CD14-positive monocyte (primary cell): ENCODE measurements at regions not wholly inside any gene's neighbourhood (a gene's known extent, or its start where the extent isn't known, plus 50 kb on each side); places are given as distances from the start of the nearest gene placed in this dataset.

Experiments used
- DNase-seq, 3 donors: peaks; one replicate each; pipeline ENCODE4 v3.0.0-alpha.2; 2011 to 2022
- H2AFZ ChIP-seq: 2 replicates; pipeline ENCODE4 v1.6.0; 2012; ENCODE audit warnings: mild to moderate bottlenecking, low read depth, low read length, inconsistent platforms; ENCODE audit not compliant: insufficient read depth, poor library complexity, severe bottlenecking
- H3K27ac ChIP-seq, 2 donors: 1 replicate in 1 of 2; 2 replicates in 1 of 2; pipeline ENCODE4 v1.5.1; 2012 to 2013; ENCODE audit warnings: low read length in 2 of 2, control low read depth in 1 of 2, inconsistent platforms in 1 of 2, low read depth in 1 of 2, mild to moderate bottlenecking in 1 of 2
- H3K27me3 ChIP-seq, 2 donors: one replicate each; pipeline versions ENCODE4 v1.6.0 to v1.6.1; 2011 to 2013; ENCODE audit warnings: low read length in 2 of 2; ENCODE audit not compliant: control insufficient read depth in 2 of 2, insufficient read depth in 2 of 2
- H3K36me3 ChIP-seq, 2 donors: replicated peaks in 1 of 2; 1 replicate in 1 of 2; 2 replicates in 1 of 2; pipeline versions ENCODE4 v1.5.1 to v1.6.1; 2012 to 2013; ENCODE audit warnings: low read length in 2 of 2, control low read depth in 1 of 2, inconsistent platforms in 1 of 2, mild to moderate bottlenecking in 1 of 2; ENCODE audit not compliant: insufficient read depth in 2 of 2, control insufficient read depth in 1 of 2
- H3K4me1 ChIP-seq, 2 donors: 1 replicate in 1 of 2; 2 replicates in 1 of 2; pipeline versions ENCODE4 v1.5.1 to v1.6.1; 2012 to 2013; ENCODE audit warnings: low read length in 2 of 2, control low read depth in 1 of 2, inconsistent platforms in 1 of 2, mild to moderate bottlenecking in 1 of 2, moderate library complexity in 1 of 2; ENCODE audit not compliant: insufficient read depth in 2 of 2, control insufficient read depth in 1 of 2
- H3K4me2 ChIP-seq: replicated peaks from 2 replicates; pipeline ENCODE3; 2012; ENCODE audit warnings: low read length, moderate library complexity, mild to moderate bottlenecking; ENCODE audit not compliant: poor library complexity, severe bottlenecking; ENCODE audit errors: extremely low read depth
- H3K4me3 ChIP-seq, 3 experiments: fragments of 200-600 bp in 1 of 3; sonication (generic) in 1 of 3; replicated peaks in 1 of 3; 1 replicate in 2 of 3; 2 replicates in 1 of 3; pipeline ENCODE4 v1.5.1; 2011 to 2013; ENCODE audit warnings: low read length in 3 of 3, mild to moderate bottlenecking in 3 of 3, control low read depth in 2 of 3, low read depth in 2 of 3, inconsistent platforms in 1 of 3, moderate library complexity in 1 of 3
- H3K79me2 ChIP-seq: 2 replicates; pipeline ENCODE4 v1.6.0; 2012; ENCODE audit warnings: mild to moderate bottlenecking, control low read depth, inconsistent platforms, low read length, moderate library complexity; ENCODE audit not compliant: insufficient read depth
- H3K9ac ChIP-seq: 2 replicates; pipeline ENCODE4 v1.6.0; 2017; ENCODE audit warnings: low read length, mild to moderate bottlenecking; ENCODE audit not compliant: insufficient read depth, poor library complexity, severe bottlenecking
- H3K9me3 ChIP-seq, 2 donors: replicated peaks in 1 of 2; 1 replicate in 1 of 2; 2 replicates in 1 of 2; pipeline versions ENCODE4 v1.5.1 to v1.6.1; 2012 to 2013; ENCODE audit warnings: low read length in 2 of 2, control low read depth in 1 of 2; ENCODE audit not compliant: control insufficient read depth in 1 of 2, insufficient read depth in 1 of 2
- H4K20me1 ChIP-seq: 2 replicates; pipeline ENCODE4 v1.6.0; 2012; ENCODE audit warnings: mild to moderate bottlenecking, low read length, control low read depth, moderate library complexity; ENCODE audit not compliant: insufficient read depth
- H3K27ac Mint-ChIP-seq, 7 donors: one replicate each; pipeline ENCODE4 v1.8.0; 2020; ENCODE audit warnings: mild to moderate bottlenecking in 7 of 7, mixed read lengths in 7 of 7, moderate library complexity in 6 of 7, inconsistent platforms in 2 of 7
- H3K27me3 Mint-ChIP-seq, 3 donors: one replicate each; pipeline ENCODE4 v1.8.0; 2021 to 2022; ENCODE audit warnings: low read depth in 3 of 3, mild to moderate bottlenecking in 3 of 3, mixed read lengths in 3 of 3, moderate library complexity in 3 of 3, inconsistent platforms in 1 of 3
- H3K36me3 Mint-ChIP-seq, 2 donors: one replicate each; pipeline ENCODE4 v1.8.0; 2020; ENCODE audit warnings: mixed read lengths in 2 of 2, inconsistent platforms in 1 of 2, mild to moderate bottlenecking in 1 of 2
- H3K4me1 Mint-ChIP-seq: one replicate; pipeline ENCODE4 v1.8.0; 2020; ENCODE audit warnings: mild to moderate bottlenecking, mixed read lengths
- H3K4me3 Mint-ChIP-seq, 2 donors: one replicate each; pipeline ENCODE4 v1.8.0; 2020; ENCODE audit warnings: mild to moderate bottlenecking in 2 of 2, mixed read lengths in 2 of 2, moderate library complexity in 1 of 2
- H3K9me3 Mint-ChIP-seq, 7 donors: one replicate each; pipeline ENCODE4 v1.8.0; 2020 to 2022; ENCODE audit warnings: mixed read lengths in 7 of 7, mild to moderate bottlenecking in 6 of 7, moderate library complexity in 6 of 7, inconsistent platforms in 2 of 7
- WGBS: methylation state at CpG from one replicate; pipeline ENCODE4 v1.1.5; 2013; ENCODE audit warnings: missing lambda C conversion rate; ENCODE audit not compliant: insufficient coverage; 5-methylcytosine and 5-hydroxymethylcytosine counted together
- intact Hi-C, 2 donors: fragments of 100-400 bp; cut with micrococcal nuclease; formaldehyde crosslinking; loops; one replicate each; pipeline versions ENCODE4 v1.15.0 to v1.15.1; 2023
- TF ChIP-seq, protein P1 (sequence below): fragments of 200-600 bp; IDR thresholded peaks from one replicate; pipeline ENCODE4 v1.8.0; 2022; ENCODE audit warnings: antibody characterized with exemption, mild to moderate bottlenecking

GRCh38 chrX:74063426-74064155 lies 211.1 kb upstream of the XIST start:
- Mint-ChIP-seq H3K27ac (no peak overlapping the region), H3K27me3 (peaks cover 0 to 3% (median 2%) of the 10 kb centered on the region in 3 donors), H3K9me3 (peaks cover 0 to 5% (median under 1%) of the 10 kb centered on the region in 7 donors), H3K4me3 (no peak overlapping the region), H3K36me3 (no peaks in the 10 kb centered on the region), H3K4me1 (no peaks in the 10 kb centered on the region)
- H2AFZ ChIP-seq, result no peak overlapping the region
- no peaks in the 10 kb centered on the region for H3K36me3 ChIP-seq
- H3K27me3 ChIP-seq, result peaks cover 0 to 2% of the 10 kb centered on the region in 2 donors
- TF ChIP-seq, protein P1, sequence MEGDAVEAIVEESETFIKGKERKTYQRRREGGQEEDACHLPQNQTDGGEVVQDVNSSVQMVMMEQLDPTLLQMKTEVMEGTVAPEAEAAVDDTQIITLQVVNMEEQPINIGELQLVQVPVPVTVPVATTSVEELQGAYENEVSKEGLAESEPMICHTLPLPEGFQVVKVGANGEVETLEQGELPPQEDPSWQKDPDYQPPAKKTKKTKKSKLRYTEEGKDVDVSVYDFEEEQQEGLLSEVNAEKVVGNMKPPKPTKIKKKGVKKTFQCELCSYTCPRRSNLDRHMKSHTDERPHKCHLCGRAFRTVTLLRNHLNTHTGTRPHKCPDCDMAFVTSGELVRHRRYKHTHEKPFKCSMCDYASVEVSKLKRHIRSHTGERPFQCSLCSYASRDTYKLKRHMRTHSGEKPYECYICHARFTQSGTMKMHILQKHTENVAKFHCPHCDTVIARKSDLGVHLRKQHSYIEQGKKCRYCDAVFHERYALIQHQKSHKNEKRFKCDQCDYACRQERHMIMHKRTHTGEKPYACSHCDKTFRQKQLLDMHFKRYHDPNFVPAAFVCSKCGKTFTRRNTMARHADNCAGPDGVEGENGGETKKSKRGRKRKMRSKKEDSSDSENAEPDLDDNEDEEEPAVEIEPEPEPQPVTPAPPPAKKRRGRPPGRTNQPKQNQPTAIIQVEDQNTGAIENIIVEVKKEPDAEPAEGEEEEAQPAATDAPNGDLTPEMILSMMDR, result no peak
- no peak overlapping the region for H3K9ac ChIP-seq
- no peaks in the 10 kb centered on the region for H3K9me3 ChIP-seq
- H4K20me1 ChIP-seq, result no peaks in the 10 kb centered on the region
- no peak overlapping the region for H3K27ac ChIP-seq
- WGBS, result no CpG with 5 or more reads among the region's 1 CpG
- H3K4me2 ChIP-seq, result no peak overlapping the region
- no peaks in the 10 kb centered on the region for H3K79me2 ChIP-seq
- DNase-seq, result no peak
- intact Hi-C loops, result no loop called here
- H3K4me1 ChIP-seq, result no peaks in the 10 kb centered on the region
- H3K4me3 ChIP-seq, result no peak overlapping the region

DNA sequence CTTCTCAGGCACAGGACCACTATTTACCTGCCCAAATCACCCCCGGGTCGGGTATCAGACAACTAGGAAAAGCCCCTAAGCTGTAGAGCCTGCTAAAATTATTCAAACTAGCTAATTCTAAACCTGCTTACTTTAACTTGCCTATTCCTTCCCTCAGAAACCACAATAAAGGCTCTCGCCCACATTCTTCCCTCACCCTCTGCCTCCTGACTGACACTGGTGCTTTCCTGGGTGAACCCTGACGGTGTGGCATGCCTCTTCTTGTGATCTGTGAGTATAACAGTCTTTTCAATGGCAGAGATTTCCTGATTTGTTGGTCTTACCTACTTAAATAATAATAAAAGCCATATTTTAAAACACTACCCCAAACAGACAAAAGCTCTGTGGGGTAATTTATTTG lies 209.4 kb upstream of the XIST start:
- Mint-ChIP-seq H3K4me1 (no peaks in the 10 kb centered on the region), H3K27me3 (peaks cover 0 to 3% (median 0%) of the 10 kb centered on the region in 3 donors), H3K27ac (no peak overlapping the region), H3K9me3 (peaks cover 0 to 3% (median 0%) of the 10 kb centered on the region in 7 donors), H3K4me3 (no peak overlapping the region), H3K36me3 (no peaks in the 10 kb centered on the region)
- no peaks in the 10 kb centered on the region for H3K79me2 ChIP-seq
- no peak overlapping the region for H3K4me3 ChIP-seq
- H3K9me3 ChIP-seq, result no peaks in the 10 kb centered on the region
- DNase-seq, result no peak
- no peak overlapping the region for H3K4me2 ChIP-seq
- no peak overlapping the region for H3K27ac ChIP-seq
- H3K4me1 ChIP-seq, result no peaks in the 10 kb centered on the region
- peaks cover 0 to 2% of the 10 kb centered on the region in 2 donors for H3K27me3 ChIP-seq
- intact Hi-C loops, result no loop called here
- TF ChIP-seq, protein P1, result no peak
- WGBS, result 57% methylated on average over 1 of the region's 4 CpGs
- H3K36me3 ChIP-seq, result no peaks in the 10 kb centered on the region
- no peak overlapping the region for H2AFZ ChIP-seq
- no peak overlapping the region for H3K9ac ChIP-seq
- no peaks in the 10 kb centered on the region for H4K20me1 ChIP-seq
